ENCODE measurements at regions not wholly inside any gene's neighbourhood (a gene's known extent, or its start where the extent isn't known, plus 50 kb on each side); places are given as distances from the start of the nearest gene placed in this dataset.

DNA sequence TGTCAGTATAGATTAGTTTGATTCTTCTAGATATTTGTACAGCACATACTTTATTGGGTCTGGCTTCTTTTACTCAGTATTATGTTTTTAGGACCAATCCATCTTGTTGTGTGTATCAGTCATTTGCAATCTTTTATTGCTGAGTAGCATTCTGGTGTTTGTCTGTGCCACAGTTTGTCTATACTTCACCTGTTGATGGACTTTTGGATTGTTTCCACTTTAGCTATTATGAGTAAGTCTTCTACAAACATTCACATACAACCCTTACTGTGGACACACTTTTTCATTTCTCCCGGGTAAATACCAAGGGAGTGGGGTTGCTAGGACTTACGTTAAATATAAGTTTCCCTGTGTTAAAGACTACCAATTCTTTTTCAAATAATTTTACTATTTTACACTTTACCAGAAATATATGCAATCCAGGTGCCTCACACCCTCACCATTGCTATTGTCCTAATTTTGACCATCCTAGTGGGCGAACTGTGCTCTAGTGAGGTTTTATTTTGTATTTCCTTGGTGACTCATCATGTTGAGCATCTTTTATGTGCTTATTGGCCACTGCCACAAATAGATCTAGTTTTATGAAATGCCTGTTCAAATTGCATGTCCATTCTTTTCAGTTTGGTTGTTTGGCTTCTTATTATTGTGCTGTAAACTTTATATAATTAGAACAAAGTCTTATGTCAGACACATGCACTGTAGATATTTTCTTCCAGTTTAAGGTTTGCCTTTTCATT, 304.7 kb upstream of the TMTC1 start:
- no peaks in the 10 kb centered on the region for H3K27me3 ChIP-seq (replicated peaks; ENCODE audit: control insufficient read depth, insufficient read depth, low read length)
- TF ChIP-seq, protein P1, sequence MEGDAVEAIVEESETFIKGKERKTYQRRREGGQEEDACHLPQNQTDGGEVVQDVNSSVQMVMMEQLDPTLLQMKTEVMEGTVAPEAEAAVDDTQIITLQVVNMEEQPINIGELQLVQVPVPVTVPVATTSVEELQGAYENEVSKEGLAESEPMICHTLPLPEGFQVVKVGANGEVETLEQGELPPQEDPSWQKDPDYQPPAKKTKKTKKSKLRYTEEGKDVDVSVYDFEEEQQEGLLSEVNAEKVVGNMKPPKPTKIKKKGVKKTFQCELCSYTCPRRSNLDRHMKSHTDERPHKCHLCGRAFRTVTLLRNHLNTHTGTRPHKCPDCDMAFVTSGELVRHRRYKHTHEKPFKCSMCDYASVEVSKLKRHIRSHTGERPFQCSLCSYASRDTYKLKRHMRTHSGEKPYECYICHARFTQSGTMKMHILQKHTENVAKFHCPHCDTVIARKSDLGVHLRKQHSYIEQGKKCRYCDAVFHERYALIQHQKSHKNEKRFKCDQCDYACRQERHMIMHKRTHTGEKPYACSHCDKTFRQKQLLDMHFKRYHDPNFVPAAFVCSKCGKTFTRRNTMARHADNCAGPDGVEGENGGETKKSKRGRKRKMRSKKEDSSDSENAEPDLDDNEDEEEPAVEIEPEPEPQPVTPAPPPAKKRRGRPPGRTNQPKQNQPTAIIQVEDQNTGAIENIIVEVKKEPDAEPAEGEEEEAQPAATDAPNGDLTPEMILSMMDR (IDR thresholded peaks at IDR 0.05; ENCODE audit: insufficient read depth, low read length, poor library complexity, severe bottlenecking), result no peak
- no peaks in the 10 kb centered on the region for H3K36me3 ChIP-seq (ENCODE audit: control insufficient read depth, insufficient read depth, low read length)
- no peak for DNase-seq (ENCODE audit: extremely low read depth, insufficient read length)
- no peak overlapping the region for H3K4me3 ChIP-seq (replicated peaks; ENCODE audit: low read depth, low read length)

DNA sequence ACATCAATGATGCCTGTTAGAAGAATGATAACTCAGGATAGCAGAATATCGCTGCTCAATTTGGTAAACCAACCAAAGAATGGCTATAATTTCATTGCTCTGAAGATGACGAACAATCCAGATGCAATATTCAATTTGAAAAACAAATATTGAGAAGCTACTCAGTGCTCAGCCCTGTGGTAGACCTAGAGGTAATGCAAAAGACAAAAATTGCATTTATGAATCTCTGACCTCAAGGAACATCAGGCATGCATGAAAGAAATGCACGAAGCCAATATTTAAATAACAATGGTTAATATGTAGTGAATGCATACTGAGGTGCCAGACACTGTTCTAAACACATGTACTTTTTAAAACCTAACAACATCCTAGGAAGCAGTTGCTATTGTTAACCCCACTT, 298.6 kb upstream of the TMTC1 start:
- no peaks in the 10 kb centered on the region for H3K27me3 ChIP-seq (replicated peaks; ENCODE audit: control insufficient read depth, insufficient read depth, low read length)
- no peak for DNase-seq (ENCODE audit: extremely low read depth, insufficient read length)
- no peaks in the 10 kb centered on the region for H3K36me3 ChIP-seq (ENCODE audit: control insufficient read depth, insufficient read depth, low read length)
- H3K4me3 ChIP-seq (replicated peaks; ENCODE audit: low read depth, low read length), result no peak overlapping the region
- TF ChIP-seq, protein P1 (IDR thresholded peaks at IDR 0.05; ENCODE audit: insufficient read depth, low read length, poor library complexity, severe bottlenecking), result no peak

DNA sequence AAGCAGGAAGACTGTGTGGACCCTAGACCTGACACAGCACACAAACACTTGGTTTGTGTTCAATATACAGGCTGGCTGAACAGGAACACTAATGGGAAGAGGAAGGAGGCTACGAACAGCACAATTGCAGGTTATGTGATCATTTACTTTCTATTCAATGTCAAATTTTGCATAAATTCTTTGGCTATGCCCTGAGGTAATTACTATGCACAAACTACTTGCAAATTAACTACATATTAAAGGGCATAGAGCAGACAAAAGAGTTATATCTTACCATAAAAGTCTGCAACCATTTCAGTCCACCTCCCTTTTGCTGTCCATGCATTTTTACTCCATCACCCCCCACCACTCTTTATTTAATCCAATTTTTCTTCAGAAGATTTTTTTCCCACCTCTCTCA, 291.2 kb upstream of the TMTC1 start:
- Histone ChIP-seq H3K27me3 (replicated peaks; ENCODE audit: control insufficient read depth, insufficient read depth, low read length) (no peaks in the 10 kb centered on the region), H3K36me3 (ENCODE audit: control insufficient read depth, insufficient read depth, low read length) (no peaks in the 10 kb centered on the region), H3K4me3 (replicated peaks; ENCODE audit: low read depth, low read length) (no peak overlapping the region)
- TF ChIP-seq, protein P1 (IDR thresholded peaks at IDR 0.05; ENCODE audit: insufficient read depth, low read length, poor library complexity, severe bottlenecking), result no peak
- DNase-seq (ENCODE audit: extremely low read depth, insufficient read length), result no peak

DNA sequence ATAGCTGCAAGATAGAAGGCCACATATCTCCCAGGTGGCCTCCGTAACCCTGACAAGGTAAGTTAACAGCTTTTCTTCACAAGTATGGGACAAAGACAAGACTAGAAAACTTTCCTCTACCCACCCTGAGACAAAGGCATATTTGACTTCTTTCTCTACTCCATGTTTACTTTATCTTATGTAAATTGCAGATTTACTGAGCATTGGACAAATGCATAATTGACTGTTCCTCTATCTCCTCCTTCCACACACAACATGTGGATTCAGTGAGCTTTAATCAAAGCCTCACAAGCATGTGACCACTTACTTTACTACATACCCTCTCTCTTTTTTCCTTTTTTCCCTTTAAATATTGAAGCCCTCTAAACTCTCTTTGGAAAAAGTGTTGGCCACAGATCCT, 289.1 kb upstream of the TMTC1 start:
- Histone ChIP-seq H3K27me3 (replicated peaks; ENCODE audit: control insufficient read depth, insufficient read depth, low read length) (no peaks in the 10 kb centered on the region), H3K4me3 (replicated peaks; ENCODE audit: low read depth, low read length) (no peak overlapping the region), H3K36me3 (ENCODE audit: control insufficient read depth, insufficient read depth, low read length) (no peaks in the 10 kb centered on the region)
- TF ChIP-seq, protein P1 (IDR thresholded peaks at IDR 0.05; ENCODE audit: insufficient read depth, low read length, poor library complexity, severe bottlenecking), result no peak
- DNase-seq (ENCODE audit: extremely low read depth, insufficient read length), result no peak

DNA sequence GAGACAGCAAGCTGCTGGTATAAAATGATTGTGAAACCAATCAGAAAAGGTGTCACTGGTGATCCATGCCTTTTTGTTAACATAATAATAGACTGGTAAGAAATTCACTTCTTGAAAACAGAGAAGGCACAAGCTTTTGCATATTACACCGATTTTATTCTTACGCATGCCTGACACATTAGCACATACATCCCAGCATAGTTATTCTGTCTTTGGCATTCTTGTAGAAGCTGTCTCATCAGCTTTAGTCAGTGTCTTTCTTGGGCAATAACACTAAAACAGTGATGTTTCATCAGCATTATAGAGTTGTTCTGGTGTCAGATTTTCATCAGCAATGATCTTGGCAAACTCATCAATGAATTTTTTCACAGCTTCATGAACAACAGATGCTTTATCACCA, 283.4 kb upstream of the TMTC1 start:
- Histone ChIP-seq H3K36me3 (ENCODE audit: control insufficient read depth, insufficient read depth, low read length) (no peaks in the 10 kb centered on the region), H3K27me3 (replicated peaks; ENCODE audit: control insufficient read depth, insufficient read depth, low read length) (no peaks in the 10 kb centered on the region), H3K4me3 (replicated peaks; ENCODE audit: low read depth, low read length) (no peak overlapping the region)
- TF ChIP-seq, protein P1 (IDR thresholded peaks at IDR 0.05; ENCODE audit: insufficient read depth, low read length, poor library complexity, severe bottlenecking), result no peak
- DNase-seq (ENCODE audit: extremely low read depth, insufficient read length), result no peak

DNA sequence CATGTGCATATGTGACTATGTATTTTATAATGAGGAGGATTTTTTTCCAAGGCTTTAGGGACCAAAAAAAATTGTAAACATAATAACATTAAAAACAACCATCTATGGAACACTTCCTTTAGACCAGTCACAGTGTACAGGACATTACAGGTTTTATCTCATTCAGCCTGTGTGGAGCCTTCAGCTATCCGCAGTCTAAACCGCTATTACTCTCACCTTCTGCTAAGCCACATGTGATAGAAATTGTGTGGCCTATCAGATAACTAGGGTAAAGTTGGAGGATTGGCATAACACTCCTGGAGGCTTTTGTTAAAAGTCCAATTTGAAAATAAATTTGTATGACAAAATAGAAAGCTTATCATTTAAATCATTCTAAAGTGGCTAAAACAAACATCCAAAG, 281.2 kb upstream of the TMTC1 start:
- no peak for DNase-seq (ENCODE audit: extremely low read depth, insufficient read length)
- no peaks in the 10 kb centered on the region for H3K36me3 ChIP-seq (ENCODE audit: control insufficient read depth, insufficient read depth, low read length)
- no peak overlapping the region for H3K4me3 ChIP-seq (replicated peaks; ENCODE audit: low read depth, low read length)
- TF ChIP-seq, protein P1 (IDR thresholded peaks at IDR 0.05; ENCODE audit: insufficient read depth, low read length, poor library complexity, severe bottlenecking), result no peak
- H3K27me3 ChIP-seq (replicated peaks; ENCODE audit: control insufficient read depth, insufficient read depth, low read length), result no peaks in the 10 kb centered on the region
